Left kidney (tissue), 1 donor: ENCODE measurements at regions not wholly inside any gene's neighbourhood (a gene's known extent, or its start where the extent isn't known, plus 50 kb on each side); places are given as distances from the start of the nearest gene placed in this dataset.
"Not testable (repeated sequence)": the region's sequence is repeated elsewhere in the genome, so short reads cannot be mapped to it uniquely, and the experiment has no call there.

ENCODE experiments used
- DNase-seq: peaks from one replicate; pipeline ENCODE4 v3.0.0-alpha.2; 2013

DNA sequence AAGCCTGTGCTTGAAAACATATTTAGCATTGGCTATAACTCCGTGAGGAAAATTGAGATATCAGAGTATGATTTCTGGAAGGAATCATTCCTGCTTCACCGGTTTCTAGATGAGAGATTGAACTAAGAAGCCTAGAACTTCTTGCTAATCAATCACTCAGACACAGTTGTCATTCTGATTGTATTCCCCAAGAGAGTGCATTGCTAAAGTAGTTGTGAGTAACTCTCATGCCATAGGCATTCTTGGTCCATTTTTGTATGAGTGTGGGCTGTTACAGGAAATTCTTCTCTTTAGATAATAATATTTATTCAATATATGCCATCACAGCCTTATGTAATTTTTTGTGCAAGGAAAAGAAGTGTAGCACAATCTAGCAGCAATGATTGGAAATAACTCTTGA is 893.3 kb upstream of the MDGA2 start:
- DNase-seq = no peak

DNA sequence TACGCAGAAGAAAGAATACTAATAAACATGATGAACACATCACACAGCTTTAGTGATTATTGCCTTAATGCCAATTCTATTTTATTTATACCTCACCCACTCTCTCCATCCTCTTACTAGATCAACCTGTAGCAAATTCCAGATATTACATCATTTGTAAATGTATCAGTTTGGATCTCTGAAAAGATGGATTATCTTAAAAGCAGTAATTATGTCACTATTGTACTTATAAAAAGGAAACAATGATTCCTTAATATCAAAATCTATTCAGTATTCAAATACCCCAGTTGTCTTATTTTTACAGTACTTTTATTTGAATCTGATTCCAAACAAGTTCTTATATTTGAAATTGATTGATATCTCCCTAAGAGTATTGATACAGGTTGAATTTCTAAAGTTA is 892.8 kb upstream of the MDGA2 start:
- DNase-seq = no peak

DNA sequence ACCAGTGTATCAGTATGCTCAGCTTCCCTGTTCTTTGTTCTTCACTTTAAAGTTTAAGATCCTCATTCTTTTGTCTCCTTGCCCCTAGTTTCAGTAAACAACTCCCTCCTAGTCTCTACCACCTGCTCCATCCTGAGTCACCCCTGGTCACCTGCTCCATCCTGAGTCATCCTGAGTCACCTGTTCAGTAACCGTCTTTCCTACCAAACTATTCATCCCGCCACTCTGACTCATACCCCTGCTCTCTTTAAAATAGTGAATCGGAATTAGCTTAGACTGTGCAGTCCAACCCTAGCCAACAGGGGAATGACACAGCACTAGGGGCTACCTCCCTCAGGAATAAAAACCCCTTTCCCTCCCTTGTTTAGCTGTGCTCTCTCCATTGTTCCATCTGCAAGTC is 888.1 kb upstream of the MDGA2 start:
- no peak for DNase-seq

DNA sequence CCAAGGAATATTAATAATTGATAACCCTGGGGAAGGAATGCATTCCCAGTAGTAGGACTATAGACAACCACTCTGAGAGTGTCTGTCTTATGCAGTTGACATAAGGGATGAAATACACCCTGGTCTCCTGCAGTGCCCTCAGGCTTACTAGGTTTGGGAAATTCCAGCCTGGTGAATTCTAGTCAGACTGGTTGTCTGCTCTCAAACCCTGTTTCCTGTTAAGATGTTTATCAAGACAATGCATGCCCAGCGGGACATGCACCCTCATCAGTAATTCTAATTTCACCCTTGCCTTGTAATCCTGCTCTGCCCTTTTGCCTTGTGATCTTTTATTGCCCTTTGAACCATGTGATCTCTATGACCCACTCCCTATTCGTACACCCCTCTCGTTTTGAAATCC is 886.0 kb upstream of the MDGA2 start:
- not testable (repeated sequence) for DNase-seq

DNA sequence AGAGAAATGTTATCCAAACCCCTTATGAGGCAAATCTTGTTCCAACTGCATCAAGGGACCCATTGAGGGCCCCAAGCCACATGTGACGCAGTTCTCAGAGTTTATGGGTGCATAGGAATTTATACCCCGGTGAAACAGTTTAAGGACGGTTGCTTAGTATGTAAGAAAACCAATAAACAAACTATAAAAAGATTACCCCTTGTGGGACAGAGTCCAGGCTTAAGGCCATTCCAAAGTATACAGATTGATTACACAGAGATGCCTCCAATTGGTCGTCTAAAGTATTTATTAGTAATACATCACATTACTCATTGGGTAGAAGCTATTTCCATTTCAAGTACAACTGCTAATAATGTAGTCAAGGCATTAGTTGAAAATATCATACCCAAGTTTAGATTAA is 885.0 kb upstream of the MDGA2 start:
- DNase-seq = no peak

DNA sequence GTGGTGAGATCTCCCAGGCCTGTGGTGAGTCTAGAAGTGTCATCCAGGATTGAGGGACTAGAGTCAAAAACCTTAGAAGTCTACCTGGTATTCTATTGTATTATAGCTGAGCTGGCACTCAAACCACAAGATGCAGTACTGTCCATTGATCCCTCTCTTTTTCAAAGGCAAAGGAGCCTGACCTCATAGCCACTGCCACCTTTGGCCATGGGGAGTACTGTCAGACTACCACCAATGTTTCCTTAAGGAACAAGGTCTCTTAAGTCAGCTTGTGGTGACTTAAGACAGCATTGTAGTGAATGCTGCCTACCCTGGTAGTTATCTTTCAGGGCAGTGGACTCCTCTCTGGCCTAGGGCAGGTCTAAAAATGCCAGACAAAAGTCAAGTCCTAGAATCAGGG is 878.0 kb upstream of the MDGA2 start:
- no peak for DNase-seq

DNA sequence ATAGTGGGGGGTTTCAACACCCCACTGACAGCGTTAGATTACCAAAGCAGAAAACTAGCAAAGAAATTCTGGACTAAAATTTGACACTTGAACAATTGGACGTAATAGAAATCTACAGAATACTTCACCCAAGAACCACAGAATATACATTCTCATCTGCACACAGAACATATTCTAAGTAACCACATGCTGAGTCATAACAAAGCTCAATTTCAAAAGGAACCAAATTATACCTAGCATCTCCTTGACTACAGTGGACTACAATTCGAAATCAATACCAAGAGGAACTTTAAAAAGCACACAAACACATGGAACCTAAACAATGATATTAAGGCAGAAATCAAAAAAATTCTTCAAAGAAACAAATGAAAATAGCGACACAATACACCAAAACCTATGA is 871.6 kb upstream of the MDGA2 start:
- DNase-seq = no peak

DNA sequence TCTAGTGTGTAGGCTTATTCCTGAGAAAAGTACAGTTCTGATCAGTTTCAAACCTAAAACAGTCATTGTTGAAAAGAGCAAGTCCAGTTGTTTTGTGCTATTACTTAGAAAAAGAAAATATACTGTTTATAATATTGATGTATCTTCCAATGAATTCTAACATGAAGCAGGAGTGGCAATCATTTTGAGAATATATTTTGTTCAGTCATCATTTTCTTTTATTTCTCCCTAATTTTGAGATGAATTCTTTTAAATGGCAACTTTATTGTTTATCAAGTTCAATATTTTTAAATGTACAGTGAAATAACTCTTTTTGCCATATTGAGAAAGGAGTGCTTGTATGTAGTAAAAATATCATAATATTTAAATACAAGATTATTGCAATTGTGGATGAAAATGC is 862.2 kb upstream of the MDGA2 start:
- DNase-seq = no peak

DNA sequence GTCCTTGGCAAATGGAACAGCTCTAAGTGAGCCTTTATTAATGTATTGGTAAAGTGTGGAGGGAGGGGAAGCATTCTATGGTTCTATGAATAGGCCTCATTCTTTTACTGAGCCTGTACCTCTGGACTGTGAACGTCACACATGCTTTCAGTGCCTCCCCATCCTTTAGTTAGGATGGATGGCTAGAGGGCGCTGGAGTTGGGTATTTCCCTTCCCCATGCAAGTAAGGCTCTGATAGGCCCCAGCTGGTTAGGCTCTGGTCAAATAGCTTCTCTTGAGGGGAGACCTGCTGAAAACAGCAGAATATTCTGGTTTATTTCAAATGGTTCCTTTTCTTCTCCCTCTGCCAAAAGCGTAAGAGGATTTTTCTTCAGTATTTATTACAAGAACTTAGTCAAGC is 860.9 kb upstream of the MDGA2 start:
- DNase-seq = no peak

DNA sequence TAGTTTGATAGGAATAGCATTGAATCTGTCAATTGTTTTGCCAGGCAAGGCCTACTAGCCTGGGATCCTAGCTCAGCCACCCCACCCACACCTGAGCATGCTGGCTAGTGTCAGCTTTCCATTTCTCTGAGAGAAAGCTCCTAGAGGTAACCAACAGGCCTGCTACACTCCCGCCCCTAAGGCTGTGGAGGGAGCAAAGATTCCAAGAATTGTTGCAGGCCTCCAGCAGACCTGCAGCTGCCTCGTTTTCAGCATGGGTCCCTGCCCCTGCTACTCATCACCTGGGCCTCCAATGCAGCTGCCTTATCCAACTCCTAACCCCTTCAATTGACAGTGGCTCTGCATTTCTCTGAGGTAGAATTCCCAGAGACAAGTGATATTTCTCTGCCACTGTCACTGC is 852.4 kb upstream of the MDGA2 start:
- DNase-seq = no peak

DNA sequence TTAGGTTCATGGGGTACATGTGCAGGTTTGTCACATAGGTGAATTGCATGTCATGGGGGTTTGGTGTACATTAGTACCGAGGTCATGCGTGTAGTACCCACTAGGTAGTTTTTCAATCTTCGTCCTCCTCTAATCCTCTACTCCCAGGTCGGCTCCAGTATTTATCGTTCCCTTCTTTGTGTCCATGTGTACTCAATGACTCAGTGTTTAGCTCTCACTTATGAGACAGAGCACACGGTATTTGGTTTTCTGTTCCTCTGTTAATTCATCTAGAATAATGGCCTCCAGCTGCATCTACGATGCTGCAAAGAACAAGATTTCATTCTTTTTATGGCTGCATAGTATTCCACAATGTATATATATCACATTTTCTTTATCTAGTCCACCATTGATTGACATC is 850.9 kb upstream of the MDGA2 start:
- DNase-seq = no peak

DNA sequence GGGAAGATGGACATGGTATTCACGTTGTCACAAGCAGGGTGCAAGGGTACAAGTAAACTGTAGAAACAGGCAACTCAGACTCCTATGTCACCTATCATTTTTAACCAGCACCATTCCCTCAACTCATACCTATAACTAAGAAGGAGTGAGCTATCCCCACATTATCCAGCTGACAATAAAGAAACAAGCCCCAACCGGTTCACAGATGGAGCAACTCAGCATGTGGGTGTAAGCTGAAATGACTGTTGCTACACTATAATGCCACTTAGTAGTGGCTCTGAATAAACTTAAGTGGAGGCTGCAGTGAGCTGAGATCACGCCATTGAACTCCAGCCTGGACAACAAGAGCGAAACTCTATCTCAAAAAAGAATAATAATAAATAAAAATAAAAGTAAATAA is 829.5 kb upstream of the MDGA2 start:
- DNase-seq = no peak

DNA sequence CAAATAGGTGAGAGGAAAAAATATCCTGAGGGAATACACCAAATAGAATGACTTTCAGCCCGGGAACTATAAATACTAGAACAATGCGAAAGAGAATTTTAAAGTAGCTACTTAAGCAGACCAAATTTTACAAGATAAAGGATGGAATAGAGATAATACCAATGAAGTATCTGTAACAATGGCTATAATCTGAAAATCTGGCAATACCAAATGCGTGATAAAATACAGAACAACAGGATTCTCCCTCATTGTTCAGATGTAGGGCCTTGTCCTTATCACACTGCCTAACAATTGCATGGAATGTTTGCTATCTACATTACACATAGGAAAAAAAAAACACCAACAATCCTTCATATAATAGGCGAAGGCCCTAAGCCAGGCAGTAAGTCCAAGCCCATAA is 815.4 kb upstream of the MDGA2 start:
- no peak for DNase-seq

DNA sequence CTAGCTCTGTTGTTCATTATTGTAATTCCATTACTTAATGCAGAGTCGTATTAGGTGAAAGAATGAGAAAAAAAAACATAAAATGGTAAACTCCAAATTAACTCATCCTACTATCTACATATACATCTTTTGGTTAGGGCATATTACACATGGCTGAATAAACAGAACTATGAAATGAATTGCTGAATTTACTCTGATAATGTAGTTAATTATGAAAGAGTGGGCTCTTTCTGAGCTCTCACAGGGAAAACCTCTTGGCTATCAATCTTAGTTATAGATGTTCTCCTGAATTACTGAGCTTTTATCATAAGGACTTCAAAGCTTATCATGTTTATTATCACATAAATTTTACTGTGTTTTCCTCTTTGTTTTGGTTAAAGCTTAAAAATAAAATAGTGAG is 798.5 kb upstream of the MDGA2 start:
- DNase-seq = no peak

DNA sequence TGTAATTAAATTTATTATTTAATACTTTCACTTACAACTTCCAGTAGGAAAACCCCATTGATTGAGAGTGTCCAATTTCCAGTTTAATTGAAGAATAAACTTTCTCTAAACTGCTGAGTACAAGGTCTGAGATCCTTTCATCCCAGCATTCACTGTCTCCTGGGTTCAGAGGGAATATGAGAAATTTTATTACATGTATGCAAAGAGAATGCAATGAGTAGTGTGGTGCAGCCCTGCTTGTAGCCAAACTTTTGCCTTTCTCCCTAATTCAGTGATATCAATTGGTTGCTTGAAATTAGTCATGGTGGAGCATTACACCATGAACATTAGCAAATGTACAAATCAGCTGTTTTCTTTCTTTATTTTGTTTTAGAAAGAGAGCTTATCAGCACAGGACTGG is 780.6 kb upstream of the MDGA2 start:
- DNase-seq = no peak

DNA sequence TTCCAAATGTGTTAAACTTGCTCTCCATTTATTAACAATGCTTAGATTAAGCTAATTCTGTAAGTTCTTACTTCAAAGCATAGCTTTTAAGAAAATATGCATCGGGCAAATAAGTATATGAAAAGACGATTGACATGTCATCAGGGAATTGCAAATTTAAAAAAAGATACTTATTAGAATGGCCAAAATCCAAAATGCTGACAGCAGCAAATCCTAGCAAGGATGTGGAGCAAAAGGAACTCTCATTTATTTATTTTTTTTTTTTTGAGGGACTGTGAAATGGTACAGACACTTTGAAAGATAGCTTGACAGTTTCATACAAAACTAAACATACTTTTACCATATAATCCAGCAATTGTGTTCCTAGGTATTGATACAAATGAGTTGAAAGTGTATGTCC is 779.5 kb upstream of the MDGA2 start:
- DNase-seq = no peak

DNA sequence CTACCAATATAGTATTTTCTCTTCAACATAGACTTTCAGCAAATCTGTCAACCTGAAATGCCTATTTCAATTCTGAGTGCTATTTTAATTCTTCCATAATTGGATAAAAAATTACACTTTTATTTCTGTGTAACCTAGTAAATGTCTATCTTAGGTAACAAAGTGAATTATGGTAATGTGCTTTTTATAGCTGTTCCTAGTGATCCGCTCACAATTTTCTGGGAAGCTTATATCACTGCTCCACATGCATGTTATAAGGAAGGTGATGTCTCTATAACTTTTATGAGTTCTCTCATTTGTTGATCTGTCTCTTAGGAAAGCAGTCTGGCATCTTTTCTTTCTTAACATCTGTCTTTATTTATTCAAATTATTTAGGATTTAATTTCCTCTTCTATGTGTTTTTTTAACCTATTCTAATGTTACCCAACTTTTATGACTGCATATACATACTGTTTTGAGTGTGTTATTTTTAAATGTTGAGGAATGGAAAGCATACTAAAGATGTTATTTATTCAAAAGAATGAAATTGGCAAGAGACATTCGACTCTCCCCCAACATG is 777.1 kb upstream of the MDGA2 start:
- no peak for DNase-seq

DNA sequence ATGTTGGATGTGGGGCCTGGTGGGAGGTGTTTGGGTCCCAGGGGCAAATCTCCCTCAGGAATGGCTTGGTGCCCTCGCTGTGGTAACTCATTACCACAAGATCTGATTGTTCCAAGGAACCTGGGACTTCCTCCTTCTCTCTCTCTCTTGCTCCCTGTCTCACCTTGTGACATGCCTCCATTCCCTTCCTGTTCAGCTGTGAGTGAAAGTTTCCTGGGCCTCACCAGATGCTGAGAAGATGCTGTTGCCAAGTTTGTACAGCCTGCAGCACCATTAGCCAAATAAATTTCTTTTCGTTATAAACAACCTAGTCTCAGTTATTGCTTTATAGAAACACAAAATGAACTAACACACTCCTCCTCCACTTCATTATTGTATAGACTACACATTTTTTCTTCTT is 759.8 kb upstream of the MDGA2 start:
- DNase-seq = no peak

DNA sequence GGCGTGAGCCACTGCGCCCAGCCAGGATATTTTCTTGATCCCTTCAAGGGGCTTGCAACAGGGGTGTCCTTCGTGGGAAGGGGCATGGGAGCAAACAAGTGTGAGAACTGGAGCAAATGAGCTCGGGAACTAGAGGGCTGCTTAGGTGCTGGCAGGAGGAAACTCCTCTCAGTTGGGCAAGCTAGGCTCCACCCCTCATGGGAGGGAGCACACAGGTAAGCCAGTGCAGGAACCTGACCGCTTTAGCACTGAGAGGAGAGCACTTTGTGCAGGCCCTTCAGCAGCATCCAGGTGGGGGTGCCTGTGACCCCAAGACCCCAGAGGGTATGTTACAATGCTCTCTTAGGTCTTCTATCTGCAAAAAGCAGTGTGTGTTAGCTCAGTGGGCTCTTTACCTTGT is 755.4 kb upstream of the MDGA2 start:
- DNase-seq = no peak

DNA sequence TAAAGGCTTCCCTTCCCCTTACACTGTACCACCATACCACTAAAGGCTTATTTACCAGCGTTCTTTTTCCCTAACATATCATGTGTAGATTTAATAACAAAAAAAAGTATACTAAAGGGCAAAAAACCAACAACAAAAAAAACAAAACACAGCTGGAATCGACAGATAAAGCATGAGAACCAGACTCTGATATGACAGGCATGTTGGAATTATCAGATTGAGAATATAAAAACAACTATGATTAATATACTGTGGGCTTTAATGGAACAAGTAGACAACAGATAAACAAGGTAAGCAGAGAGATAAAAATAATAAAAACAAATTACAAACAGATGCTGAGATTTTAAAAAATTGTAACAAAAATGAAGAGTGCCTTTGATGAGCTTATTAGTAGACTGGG is 754.1 kb upstream of the MDGA2 start:
- no peak for DNase-seq

DNA sequence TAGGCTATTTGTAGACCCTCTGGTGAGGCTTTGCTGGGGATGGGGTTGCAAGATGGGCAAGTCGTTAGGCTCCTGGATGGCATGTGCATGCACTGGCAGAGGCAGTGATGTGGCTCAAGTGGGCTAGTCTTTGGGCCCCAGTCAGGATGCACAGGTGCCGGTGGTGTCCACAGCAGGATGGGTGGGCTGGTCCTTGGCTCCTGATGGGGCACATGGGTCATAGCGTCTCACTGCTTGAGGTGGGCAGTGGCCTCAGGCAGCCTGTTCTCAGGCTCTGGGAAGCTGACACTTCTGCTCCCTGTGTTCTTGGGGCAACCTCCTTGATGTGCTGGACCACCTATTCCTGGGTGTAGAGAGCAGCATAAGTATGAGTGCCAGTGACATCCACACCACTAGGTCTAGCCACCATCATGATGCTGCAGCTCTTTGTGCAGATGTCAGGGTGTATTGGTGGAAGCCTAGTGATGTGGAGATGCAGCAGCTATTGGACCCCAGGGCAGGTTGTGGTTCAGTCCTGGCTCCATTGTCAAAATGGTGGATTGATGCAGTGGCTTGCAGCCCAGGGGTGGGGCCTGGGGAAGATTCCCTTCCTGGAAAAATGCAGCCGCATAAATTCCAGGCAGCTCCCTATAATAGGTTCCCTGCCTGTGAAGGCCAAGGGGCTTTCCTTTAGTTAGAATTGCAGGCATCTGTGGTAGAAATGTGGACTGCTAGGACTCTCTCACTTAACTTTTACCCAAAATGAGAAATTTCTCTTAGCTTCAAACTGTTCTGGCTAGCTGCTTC is 742.5 kb upstream of the MDGA2 start:
- no peak for DNase-seq

DNA sequence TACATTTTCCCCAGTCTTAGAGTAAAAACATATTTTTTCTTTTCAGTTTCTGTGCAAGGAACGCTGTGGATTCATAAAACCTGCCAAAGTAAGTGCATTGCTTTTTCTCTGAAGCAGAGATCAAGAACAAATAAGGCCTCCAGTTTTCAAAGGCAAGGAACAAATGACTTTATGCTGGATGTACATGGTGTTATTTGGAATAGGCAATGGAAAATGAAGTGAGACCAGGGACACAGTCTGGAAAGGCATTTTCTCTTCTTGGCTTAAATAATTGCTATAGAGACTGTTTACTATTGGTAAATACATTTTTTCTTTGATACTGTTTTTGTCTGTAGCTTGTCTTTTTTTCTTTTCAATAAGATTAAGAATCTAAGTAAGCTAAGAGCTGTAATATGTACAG is 725.9 kb upstream of the MDGA2 start:
- DNase-seq = no peak

DNA sequence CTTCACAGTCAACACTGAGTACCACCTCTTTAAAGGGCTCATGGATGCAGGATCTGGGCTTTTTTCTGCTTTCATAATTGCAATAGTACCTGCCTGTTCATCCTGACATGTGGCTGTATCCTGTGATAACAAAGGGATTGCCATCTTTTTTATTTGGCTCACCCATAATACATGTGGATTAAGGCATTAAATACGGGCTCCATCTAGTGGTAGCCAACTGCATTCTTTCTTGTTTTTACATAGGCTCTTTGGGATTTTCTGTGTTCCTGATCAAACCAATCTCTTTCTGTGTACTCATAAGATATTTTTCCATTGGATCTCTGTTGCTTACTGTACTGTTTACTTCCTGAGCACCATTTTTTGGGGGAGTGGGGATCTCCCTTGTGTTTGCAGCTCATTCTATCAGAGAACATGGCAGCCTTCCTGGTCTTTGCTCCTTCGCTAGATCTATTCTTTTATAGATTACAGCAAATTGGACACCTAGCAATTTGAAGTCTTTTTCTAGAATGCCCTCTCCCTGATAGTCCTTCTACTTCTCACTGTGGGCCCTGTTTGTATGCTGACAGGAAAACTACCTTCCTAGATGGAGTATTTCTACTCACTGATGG is 723.4 kb upstream of the MDGA2 start:
- DNase-seq = peak; percentile 51

DNA sequence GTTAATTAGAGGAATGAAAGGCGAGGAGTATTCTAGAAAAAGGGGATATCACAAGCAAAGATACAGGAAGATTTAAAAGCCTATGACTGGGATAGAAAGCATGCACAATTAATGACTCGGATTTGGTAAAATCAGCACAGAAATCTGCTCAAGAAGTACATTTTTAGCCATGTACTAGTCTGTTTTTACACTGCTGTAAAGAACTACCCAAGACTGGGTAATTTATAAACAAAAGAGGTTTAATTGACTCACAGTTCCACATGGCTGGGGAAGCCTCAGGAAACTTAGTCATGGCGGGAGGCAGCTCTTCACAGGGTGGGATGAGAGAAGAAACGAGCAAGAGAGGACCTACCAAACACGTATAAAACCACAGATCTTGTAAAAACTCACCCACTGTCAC is 716.3 kb upstream of the MDGA2 start:
- no peak for DNase-seq
